COLO668 (cell line): ENCODE measurements at regions not wholly inside any gene's neighbourhood (a gene's known extent, or its start where the extent isn't known, plus 50 kb on each side); places are given as distances from the start of the nearest gene placed in this dataset.
A peak's percentile ranks its signal among the peaks of the same experiment; 100 is the strongest.
"Not testable (repeated sequence)": the region's sequence is repeated elsewhere in the genome, so short reads cannot be mapped to it uniquely, and the experiment has no call there.

ENCODE experiments used
- DNase-seq: peaks from one replicate; lab custom pipeline; 2025; ENCODE audit not compliant: unreplicated experiment; lab: John Stamatoyannopoulos, UW

DNA sequence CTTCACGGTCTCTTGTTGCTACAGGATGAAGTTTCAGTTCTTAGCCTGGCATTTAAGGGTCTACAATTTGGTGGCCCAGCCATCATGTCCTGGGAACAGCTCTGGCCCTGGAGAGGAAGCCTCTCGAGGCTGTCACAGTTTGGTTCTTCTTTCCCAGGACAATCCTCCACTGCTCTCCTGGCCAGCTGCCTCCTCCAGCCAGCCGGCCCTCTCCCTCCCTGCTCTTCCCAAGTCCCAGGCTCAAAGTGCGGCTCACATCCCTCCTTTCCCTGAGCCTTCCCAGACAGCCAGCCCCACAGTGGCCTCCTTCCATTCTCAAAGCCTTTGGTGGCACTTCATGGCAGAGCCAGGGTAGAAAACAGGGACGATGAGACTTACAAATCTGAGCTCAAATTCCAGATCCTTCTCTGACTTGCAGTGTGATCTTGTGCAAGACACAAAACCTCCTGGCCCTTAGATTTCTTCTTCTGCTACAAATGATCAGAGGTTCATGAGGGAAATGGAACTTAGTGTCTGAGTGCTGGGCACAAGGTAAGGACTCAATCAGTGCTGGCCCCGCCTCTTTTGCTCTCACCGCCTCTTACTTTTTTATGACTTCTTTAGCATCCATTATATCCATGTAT is 223.8 kb upstream of the ECI2 start:
- no peak for DNase-seq

DNA sequence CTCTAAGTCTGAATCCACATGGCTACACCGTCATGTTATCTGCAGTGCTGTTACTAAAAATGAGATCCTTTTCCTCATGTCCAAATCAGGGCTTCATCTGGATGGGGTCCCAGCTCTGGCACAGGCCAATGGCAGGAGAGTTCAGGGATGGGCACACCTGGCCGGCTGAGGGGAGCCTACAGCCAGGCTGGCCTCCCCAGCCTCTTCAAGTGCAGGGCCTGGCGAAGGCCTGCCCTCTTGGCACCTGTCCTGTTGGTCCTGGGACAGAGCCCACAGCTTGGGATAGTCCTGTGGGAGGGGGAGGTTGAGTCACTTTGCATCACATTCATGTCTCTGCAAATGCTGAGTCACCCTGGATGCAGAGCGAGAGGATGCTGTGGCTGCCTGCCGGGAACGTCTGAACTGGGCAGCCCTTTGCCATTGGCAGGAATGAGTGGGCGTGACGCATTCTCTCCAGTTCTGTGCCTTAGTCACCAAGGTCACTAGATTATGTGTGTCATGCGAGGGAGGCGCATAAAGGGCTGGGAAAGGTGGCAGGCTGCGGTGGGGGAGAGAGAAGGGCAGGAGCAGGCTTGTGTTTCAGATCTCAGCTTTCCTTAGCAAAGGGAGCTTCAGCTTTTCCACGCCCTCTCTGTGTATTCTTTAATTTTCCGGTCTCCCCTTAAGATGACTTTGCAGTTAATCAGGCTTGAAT is 223.2 kb upstream of the ECI2 start:
- DNase-seq = peak; percentile 1

DNA sequence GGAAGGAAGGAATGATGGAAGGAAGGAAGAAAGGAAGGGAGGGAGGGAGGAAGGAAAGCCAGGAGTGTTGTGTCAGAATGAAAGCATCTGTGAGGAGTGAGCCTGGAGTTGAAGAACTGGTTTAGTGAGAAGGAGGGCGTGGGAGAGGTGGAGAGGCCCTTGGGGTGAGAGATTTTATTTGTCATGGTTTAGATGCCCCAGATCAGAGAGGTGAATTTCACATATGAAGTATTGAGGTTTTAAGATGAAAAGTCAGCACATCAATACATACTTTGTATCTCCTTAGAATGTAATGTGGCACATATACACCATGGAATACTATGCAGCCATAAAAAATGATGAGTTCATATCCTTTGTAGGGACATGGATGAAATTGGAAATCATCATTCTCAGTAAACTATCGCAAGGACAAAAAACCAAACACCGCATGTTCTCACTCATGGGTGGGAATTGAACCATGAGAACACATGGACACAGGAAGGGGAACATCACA is 222.3 kb upstream of the ECI2 start:
- DNase-seq = not testable (repeated sequence)

DNA sequence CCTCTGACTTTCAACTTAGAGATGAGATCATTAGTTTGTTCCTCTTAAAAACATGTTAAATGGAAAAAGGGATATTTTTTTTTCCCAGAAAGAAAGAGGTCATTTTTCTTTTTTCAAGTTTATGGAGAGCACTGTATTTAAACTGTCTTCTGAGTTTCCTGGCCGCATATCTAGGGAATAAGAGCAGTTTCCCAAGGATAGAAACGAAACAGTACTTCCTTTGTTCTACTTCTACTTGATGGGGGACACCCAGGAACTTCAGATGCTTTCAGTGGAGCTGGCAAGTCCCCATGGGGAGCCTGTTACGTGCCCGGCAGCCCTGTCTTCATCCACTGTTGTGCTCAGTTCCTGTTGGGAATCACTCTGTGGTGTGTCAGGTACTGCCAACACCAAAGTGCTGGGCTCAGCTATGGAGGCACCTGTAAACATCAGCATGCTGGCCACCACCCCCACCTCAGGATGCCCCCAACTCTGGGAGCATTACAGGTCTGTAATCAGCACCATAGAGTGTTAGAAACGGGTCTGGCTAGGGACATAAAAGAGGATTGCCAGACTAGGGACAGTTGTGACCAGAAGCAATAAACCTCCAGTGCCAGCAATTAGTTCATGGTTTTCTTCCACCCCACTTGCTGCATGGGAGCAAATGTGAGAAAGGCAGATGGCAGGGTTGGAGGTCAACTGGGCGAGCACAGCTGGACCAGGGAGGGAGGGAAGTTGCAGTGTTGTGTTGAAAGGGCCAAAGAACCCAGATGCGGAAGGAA is 221.7 kb upstream of the ECI2 start:
- DNase-seq = no peak

DNA sequence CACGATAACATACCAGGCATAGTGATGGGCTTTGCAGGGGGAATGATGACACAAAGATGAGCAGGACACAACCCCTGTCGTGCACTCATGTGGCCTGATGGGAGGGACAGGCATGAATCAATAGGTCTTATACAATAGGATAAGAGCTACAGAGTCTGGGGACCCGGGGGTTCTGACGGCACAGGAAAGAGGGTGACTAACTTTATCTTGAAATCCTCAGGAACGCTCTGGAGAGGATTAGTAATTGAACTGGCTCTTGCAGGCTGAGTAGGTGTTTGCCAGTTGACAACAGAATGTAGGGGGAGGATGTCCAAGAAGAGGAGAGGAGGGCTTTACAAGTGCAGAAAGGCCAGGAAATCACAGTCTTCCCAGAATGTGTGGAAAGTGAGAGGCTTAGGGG is 219.9 kb upstream of the ECI2 start:
- no peak for DNase-seq

DNA sequence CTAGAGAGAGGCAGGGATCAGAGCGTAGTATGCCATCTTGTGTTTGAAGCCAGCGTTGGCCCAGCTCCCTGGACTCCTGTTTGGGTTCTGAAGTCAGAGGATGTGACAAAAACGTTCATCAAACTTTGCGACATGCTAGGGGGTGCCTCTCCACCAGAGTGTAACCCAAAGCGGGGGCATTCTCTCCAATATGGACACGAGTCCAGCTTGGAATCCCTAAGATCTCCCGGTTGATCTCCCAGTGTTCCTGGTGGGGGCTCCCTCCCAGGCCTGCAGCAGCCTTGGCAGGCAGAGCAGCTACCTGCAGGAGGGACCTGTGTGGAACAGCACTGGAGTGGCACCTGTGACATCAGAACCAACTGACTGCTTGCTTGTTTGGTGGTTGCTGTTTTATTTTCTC is 218.8 kb upstream of the ECI2 start:
- no peak for DNase-seq

DNA sequence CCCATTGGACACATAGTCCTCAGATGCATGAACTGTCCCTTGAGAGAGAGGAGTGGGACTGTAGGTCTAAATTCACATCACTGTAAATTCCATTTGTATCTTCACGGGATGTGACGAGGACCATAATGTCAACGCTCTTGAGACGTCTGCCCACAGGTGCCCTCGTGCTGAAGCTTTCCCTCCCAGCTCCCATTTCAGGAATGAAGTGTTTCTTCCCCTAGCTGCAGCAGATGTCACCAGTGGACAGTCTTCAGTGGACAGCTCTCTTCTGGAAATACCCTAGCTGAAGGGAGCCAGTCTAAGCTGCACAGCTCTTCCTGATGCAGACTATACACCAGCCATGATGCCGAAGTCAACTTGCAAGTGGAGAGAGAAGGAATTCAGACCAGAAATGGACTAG is 217.4 kb upstream of the ECI2 start:
- no peak for DNase-seq

DNA sequence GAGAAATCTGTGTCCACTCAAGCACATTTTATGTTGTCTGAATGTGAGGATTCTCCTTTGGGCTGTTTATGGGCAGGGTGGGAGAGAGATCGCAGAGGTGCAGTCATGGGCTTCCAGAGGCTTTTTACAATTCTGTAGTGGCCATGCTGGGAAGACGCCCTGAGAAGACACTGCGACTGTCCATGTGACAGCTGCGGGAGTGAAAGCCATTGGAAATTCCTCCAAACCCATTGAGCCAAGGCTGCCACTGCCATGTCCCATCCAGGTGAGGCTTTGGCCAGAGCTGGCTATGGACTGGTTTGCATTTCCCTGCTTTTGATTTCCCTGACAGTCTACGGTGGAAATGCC is 216.9 kb upstream of the ECI2 start:
- no peak for DNase-seq

DNA sequence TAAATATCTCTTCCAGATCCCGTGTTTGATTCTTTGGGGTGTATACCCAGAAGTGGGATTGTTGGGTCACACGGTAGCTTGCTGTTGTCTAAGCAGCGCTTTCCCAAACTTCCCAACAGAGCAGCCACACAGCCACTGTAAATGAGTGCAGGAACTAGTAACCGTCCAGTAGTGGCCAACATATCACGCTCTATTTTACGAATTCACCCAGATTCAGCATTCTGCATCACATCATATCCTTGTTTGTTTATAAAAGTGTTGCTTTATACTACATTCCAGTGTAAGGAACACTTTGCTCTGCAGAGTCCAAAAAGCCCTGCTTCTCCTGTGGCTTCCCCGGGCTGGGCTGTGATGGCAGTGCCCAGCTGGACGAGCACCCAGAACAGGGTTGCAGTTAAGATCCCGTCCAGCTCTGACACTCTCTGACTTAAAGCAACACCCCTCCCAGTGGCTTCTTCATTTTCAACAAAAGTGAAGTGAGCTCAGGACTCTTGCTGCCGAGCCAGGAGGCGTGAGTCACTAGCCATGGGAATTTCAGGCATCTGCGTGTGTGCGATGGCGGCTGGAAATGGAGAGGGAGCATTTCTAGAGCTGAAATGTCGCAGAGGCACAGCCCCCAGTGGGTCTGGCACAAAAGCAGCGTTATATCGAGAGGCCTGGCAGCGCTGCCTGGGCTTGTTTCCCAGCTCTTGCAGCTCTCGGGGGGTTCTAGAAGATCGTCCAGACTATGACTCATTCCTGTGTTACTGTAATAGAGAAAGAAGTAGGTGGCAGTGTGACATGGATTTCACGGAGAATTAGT is 216.3 kb upstream of the ECI2 start:
- no peak for DNase-seq

DNA sequence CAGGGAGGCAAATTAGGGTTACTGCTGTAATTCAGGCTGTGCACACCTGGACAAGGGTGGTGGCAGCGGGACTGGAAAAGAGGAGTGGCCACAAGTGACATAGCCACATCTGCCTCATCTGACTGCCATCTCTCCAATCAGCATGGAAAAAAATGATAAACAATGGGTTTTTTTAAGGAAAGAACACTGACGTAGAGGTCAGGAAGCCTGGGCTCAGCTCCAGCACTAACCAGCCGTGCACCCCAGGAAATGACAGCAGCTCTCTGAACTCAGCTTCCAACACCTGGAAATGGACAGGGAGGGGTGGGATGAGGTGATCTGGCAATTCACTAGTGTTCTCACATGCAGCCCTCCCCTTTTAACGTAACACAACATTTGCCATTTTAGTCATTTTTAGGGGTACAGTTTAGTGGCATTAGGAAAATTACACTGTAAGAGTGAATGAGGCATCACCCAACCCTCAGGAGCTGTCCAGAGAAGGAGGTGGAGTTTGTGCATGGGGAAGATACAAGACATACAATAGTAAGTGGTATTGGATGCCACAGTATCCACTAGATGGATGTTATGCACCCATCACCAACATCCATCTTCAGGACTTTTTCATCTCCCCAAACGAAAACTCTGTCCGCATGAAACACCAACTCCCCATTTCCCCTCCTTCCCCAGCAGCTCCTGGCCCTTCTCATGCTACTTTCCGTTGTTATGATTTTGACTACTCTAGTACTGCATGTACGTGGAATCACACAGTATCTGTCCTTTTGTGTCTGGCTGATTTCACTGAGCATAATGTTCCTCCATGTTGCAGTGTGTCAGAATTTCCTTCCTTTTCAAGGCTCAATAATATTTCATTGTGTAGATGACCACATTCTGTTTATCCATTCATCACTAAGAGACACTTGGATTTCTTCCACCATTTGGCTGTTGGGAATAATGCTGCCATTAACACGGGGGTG is 215.5 kb upstream of the ECI2 start:
- no peak for DNase-seq

DNA sequence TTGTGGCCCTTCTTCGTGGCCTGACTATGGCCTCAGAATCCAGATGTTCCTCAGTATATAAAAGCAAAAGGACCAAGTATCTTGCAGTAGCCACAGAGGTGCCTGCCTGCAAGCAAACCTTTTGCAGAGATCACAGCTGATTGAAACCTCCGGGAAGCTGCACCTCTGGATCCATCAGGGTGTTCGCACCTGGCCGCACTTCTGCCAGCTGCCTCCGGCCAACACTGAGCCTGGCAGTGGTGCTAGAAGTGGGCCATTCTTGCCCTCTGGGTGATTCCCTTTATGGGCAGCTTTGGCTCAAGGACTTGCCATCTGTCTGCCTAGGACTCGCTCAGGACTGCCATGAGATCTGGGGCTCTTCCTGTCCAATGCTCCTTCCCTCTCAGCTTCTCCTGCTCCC is 214.6 kb upstream of the ECI2 start:
- no peak for DNase-seq

DNA sequence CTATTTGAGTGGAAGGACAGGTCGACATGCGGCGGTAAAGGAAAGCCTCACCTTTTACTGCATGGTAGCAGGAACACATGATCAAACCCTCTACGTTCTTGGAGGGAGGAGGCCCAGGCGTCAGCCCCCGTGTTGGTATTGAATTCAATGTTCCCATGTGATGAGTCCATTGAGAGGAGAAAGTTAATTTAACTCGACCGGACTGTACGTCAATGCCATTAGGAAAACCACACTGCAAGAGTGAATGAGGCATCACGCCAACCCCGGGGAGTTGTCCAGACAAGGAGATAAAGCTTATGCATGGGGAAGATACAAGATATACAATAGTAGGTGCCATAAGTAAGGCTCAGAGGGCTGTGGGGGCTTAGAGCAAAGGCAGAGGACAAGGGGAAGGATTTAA is 213.9 kb upstream of the ECI2 start:
- no peak for DNase-seq

DNA sequence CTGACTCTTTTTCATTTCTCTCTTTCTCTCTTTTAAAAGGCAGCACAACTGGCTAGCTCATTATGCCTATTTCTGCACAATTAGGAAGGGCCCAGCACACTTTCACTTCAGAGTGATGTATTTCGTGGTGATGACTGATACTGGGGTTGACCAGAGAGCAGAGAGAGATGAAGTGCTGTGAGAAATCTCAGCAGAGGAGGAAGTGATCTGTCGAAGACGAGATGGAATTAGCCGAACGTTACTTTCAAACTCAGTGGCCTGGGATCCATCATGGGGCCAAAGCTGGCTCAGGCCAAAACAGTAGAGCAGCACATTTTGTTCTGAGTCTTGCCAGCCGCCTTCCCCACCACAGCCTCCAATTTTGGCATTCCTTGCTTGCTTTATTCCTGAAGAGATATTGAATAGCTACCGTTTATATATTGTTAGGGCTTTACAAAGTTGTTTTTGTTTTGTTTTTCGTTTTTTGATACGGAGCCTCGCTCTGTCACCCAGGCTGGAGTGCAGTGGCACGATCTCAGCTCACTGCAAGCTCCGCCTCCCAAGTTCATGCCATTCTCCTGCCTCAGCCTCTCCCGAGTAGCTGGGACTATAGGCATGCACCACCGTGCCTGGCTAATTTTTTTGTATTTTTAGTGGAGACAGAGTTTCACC is 213.2 kb upstream of the ECI2 start:
- DNase-seq = no peak

DNA sequence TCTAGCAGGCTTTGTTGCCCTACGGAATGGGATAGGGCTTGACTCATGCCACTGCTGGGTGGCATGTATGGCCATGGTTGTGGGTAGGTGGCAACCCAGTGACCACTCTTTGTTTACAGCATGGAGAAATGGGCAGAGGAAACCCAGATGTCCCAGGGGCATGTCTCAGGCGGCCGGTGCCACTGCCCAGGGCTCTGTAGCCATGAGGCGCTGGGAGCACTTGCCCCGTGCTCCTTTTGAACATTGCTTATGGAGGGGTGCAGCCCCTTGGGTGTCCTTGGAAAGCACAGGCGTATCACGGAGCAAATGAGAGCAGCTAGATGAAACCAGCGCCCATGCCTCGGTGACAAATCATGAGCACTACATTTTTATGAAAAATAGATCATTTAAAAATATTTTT is 212.5 kb upstream of the ECI2 start:
- no peak for DNase-seq

DNA sequence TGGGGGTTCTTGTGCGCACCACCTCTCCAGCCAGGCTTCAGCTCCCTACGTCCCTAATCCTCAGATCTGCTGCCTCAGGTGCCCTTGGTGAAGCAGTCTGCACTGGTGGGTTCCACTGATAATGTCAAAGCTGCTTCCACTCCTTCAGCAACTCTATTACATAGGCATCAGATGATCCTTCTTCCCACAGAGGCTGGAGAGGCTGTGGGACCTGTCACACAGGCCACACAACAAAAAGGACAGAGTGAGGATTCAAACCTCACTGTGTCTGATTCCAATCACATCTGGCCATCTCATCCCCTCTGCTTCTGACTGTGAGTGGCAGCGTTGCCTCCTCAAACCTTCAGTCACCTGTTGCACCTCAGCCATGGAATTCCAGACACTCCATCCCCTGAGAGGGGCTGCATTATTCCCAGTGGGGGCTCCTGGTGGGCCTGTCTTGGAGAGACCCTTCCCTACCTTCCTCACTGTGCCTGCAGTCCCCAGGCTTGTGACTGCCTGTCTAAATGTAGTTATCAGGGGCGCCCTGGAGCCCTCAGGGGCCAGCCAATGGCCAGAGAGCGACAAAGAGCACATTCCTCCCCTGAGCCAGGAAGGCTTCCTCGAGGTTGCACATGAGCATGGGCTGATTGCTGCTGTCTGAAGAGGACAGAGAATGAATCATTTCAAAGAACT is 211.4 kb upstream of the ECI2 start:
- DNase-seq = no peak

DNA sequence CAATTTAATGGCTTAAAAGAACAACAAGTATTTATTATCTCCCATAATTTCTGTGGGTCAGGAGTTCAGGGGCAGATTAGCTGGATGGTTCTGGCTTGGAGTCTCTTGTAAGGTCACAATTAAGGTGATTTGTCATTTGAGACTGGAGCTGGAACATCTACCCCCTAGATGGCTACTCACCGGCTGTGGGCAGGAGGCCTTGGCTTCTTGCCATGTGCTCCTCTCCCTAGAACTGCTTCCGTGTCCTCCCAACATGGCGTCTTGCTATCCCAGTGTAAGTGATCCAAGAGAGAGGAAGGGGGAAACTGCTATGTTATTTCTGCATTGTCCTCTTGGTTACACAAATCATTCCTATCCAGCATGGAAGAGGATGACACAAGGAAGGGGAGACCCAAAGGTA is 210.2 kb upstream of the ECI2 start:
- no peak for DNase-seq

DNA sequence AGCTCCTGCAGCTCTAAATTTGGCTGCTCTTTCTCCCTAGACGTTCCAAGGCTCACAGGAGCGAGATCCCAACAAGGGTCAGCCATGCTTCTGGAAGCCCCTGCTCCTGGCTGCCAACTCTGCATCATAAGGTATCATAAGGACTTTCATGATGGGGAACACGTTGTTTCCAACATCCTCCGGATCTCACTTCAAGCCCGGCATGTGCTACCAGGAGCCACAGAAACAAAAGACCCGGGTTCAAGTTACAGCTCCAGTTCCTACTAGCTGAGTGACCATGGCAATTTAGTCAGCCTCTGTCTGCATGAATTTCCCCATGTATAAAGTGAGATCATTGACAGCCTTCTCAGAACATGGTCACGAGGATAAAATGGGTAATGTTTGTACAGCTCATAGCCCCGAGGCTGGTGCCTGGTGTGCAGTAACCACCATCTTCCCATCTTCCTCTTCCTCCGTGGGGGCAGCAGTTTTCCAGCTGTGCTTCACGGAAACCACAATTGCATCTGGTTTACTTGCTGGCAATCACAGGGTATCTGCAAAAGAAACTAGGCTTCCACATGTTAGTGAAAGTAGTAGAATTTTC is 209.0 kb upstream of the ECI2 start:
- no peak for DNase-seq

DNA sequence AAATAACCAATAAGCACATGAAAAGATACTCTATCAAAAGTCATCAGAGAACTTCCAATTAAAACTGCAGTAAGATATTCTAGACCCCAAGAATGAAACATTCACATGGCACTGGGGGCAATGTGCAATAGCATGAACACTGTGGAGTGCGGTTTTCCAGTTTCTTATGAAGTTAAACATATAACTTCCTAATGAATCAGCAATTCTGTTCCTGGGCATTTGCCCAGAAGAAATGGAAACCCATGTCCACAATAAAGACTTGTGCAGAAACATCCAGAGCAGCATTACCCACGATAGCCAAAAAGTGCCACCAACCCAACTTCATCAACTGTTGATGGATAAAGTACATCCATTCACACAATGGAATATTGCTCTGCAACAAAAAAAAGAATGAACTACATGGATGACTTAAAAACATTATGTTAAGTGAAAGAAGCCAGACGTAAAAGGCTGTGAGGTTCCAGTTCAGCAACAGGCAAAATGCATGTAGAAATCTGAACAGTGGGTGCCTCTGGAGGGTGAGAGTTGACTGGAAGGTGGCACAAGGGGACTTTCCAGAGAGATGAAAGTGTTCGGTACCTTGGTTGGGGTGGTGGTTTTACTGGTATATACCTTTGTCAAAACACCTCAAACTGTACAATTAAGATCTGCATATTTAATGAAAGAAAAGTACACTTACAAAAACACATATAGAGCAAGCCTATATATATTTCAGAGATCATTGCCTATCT is 207.2 kb upstream of the ECI2 start:
- DNase-seq = no peak
